GM19043 (cell line): ENCODE measurements at regions not wholly inside any gene's neighbourhood (a gene's known extent, or its start where the extent isn't known, plus 50 kb on each side); places are given as distances from the start of the nearest gene placed in this dataset.
A peak's percentile ranks its signal among the peaks of the same experiment; 100 is the strongest.

ENCODE experiments used
- ATAC-seq: cut with Tn5 transposase; IDR thresholded peaks from one replicate; pipeline ENCODE4 v1.9.1; 2021; ENCODE audit warnings: low read depth; ENCODE audit not compliant: unreplicated experiment

GRCh38 chrX:13266641-13267345 lies 53.1 kb downstream of the ATXN3L start:
- ATAC-seq, result no peak

GRCh38 chrX:13265549-13266132 lies 54.2 kb downstream of the ATXN3L start:
- no peak for ATAC-seq

DNA sequence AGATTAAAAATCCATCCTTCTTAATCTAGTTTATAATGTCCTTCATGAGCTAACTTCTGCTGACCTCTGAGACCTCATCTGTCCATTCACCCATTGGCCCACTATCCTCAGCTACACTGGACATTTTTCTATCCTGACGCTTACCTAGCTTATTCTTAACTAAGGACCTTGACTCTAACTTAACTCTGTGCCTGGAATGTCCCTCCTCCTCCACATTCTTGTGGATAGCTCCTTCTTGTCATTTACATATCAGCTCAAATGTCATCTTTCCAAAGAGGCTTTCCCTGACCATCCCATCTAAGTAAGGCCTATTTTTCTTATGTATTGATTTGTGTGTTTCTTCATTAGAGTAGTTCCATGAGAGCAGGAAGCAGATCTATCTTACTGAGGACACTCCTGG lies 54.7 kb downstream of the ATXN3L start:
- no peak for ATAC-seq

DNA sequence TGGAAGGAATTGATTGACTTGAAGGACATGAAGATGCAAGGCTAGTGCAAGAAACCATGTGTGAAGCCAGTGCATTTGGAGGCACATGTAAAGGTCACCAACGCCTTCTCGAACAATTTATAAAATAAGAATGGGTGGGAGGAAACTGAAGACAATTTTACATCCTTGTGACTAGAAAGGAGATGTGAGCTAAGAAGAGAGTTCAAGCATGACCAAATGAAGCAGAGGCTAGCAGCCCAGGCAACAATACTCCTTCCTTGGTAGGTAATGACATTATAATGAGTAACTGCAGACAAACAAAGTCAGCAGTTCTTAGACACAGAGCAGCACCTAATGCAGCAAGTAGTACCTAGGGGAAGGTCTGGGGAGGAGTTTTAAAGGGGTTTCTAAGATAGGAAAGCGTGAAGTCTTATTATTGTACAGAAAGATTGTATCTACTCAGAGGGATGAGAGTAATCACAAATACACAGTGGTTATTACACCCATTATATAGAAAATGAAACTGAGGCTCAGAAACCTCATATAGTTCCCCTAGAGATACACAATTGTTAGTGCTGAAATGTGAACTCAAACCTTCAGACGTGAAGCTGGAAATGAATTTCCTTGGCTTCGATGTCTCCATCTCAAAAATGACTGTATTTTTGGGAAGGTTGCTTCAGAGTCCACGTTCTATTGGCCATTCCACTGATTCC lies 56.1 kb downstream of the ATXN3L start:
- peak; percentile 58 for ATAC-seq

- no peak for ATAC-seq
Measured at GRCh38 chrX:13261348-13261747, 58.5 kb downstream of the ATXN3L start.

DNA sequence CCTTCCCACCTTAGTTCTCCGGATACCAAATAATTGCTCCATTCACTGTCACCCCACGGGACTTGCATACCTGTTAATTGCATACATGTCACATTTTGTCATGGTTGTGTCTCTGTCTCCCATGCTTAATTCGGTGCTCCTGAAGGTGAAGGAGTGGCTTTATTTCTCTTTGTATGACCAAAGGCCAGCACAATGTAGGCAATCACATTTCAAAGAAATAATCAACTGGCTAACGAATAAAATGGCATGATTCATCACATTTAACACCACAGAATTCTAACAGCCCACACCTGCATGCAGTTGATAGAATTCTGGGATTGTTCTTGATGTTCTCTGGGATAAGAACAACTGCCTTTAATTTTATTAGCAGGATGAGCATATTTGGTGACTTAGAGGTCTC lies 59.3 kb downstream of the ATXN3L start:
- no peak for ATAC-seq

GRCh38 chrX:13258725-13259124 lies 61.1 kb downstream of the ATXN3L start:
- ATAC-seq, result no peak

DNA sequence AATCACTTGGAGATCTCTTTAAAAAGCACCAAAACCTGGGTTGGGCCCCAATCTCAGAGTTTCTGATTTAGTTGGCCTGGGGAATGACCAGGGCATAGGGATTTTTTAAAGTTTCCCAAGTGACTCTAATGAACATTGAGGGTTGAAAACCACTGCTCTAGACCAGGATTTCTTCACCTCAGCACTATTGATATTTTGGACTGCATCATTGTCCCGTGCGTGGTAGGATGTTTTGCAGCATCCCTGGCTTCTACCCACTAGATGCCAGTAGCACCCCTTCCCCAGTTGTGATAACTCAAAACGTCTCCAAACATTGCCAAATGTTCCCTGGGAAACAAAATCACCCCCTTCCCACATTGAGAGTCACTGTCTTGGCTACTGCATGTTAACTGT lies 61.8 kb downstream of the ATXN3L start:
- no peak for ATAC-seq

DNA sequence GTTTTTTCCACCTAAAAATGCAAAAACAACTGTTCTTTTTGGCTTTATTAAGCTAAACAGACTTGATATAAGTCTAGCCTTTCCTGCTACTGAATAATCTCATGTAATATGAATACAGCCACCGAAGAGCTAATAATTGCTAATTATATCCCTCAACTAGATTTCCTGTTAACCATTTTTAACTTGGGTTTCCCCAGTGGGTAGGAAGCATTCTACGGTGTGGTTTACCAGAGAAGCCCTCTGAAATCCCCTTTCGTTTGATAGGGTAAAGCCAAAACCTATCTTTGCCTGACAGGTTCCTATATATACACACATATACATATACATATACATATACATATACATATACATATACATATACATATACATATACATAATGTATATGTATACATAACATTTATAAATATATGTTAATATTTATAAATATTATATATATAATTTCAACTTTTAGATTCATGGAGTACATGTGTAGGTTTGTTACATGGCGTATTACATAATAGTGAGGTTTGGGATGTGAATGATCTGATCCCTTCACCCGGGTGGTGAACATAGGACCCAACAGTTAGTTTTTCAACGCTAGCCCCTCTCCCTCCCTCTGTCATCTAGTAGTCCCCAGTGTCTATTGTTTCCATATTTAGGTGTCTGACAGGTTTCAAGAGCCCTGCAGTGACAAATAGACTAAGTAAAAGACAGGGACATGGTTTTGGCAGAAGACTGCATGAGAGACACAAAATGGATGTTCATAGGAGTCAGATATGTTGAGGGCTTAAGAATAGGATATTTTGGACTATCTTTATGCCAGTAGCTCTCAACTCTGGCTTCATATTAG lies 62.4 kb downstream of the ATXN3L start:
- ATAC-seq, result no peak

GRCh38 chrX:13256603-13257002 lies 63.2 kb downstream of the ATXN3L start:
- ATAC-seq, result no peak

GRCh38 chrX:13254870-13255269 lies 65.0 kb downstream of the ATXN3L start:
- ATAC-seq, result no peak

DNA sequence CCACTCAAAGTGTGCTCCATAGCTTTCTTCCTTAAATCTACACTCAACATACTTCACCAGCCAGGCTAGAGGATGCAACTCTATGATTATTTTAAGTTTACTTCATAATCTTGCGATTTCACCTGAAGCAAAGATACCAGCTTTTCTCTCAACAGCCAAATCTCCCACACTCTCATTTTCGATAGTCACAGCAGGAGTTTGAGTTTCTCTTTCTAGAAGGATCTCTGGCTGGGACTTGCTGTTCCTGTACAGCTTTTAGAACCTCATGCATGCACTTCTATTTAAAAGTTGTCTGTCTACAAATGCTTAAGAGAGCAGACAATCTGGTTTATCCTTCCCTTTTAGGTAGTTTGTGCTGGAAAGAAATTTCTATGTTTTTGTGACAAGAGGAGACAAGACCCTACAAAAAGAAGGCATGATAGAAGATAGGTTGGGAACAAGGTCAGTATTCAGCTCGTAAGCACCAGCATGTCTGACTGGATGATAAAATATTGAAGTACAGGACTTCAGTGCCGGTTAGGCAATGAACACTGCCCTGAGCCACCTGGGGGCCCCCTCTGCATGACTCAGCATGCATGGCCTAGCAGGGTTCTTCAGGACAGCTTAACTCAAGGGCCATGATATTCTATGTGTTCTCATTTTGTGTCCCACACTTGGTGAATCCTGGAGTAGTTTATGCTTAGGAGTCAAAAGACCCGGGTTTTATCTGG lies 65.6 kb downstream of the ATXN3L start:
- ATAC-seq, result peak; percentile 51

DNA sequence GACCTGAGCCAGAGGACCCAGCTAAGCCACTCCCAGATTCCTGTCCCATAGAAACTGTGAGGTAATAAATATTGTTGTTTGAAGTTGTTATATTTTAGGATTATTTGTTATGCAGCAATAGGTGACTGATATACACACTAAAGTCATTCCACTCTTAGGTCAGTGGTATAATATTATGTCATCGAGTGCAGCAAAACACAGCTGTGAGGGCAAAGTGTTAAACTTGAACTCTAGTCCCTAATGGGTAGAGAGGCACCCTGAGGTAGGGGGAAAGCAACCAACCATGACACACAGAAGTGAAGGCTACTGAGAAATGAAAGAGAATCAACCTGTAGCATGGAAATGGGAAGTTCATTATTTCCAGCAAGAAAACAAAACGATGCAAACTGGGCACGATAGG lies 66.6 kb downstream of the ATXN3L start:
- no peak for ATAC-seq

GRCh38 chrX:13252726-13253125 lies 67.1 kb downstream of the ATXN3L start:
- no peak for ATAC-seq

GRCh38 chrX:13250826-13251580 lies 68.8 kb downstream of the ATXN3L start:
- no peak for ATAC-seq

DNA sequence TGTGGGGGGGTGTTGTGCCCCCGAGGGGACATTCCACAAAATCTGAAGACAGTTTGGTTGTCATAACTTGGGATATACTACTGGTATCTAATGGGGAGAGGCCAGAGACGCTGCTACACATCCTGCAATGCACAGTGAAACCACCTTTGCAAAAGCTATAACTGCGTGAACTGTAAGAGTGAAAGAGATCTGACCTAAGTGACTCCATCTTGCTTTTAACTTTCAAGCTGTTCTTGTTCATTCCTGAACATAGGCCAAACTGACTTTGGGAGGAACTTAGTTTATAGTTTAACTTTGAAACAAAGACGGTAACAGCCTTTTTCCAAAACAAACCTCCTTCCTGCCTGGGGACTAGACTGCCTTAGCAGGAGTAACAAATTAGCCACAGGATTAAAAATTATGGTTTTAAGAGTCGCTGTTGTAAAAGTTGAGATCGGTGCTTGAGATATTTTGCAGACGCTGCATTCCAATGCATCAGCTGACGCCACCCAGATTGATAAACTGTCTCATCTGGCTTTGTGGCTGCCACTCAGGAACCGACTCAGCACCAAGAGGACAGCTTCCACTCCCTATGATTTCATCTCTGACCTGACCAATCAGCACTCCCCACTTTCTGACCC lies 70.9 kb downstream of the ATXN3L start:
- ATAC-seq, result no peak

GRCh38 chrX:13239272-13239671 lies 80.6 kb downstream of the ATXN3L start:
- no peak for ATAC-seq

DNA sequence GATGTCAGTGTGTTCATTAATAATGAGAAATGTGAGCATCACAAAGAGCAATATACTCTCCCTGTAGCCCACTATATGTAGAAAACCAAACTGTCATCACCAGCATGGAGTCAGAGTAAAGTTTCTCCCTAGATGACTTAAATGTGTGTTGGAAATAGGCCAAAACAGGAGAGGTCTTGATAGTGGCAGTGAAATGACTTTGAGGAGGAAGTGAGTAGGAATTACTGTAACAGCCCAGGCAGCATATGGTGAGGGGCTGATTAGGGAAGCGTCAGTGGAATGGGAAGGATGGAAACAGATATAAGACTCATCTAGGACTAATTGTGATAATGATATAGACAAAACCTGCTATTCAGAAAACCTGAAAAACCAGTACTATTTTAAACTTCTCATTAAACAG lies 83.9 kb downstream of the ATXN3L start:
- ATAC-seq, result no peak

DNA sequence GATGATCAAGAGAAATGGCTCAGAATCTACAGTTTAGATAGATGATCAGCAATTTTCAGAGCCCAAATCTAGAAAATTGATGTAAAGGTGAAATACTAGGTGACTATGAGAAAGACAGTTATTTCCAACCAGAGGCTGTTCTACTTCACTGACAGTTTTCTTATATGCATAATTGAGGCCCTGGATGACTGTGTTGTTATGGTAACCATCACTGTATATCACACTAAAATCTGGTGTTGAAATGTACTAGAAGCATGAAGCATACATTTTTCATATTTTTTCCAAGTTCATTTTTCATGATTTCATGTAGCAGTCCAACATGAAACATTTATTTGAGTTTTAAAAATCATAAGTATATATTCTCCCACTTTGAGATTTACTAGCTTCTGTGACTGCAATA lies 87.4 kb downstream of the ATXN3L start:
- no peak for ATAC-seq
